Activated CD4-positive, alpha-beta T cell treated with anti-CD3 and anti-CD28 coated beads for 4 hours (primary cell): ENCODE measurements at regions not wholly inside any gene's neighbourhood (a gene's known extent, or its start where the extent isn't known, plus 50 kb on each side); places are given as distances from the start of the nearest gene placed in this dataset.

Source experiments
- DNase-seq, 2 donors: peaks; one replicate each; pipeline ENCODE4 v3.0.0-alpha.2; 2020

DNA sequence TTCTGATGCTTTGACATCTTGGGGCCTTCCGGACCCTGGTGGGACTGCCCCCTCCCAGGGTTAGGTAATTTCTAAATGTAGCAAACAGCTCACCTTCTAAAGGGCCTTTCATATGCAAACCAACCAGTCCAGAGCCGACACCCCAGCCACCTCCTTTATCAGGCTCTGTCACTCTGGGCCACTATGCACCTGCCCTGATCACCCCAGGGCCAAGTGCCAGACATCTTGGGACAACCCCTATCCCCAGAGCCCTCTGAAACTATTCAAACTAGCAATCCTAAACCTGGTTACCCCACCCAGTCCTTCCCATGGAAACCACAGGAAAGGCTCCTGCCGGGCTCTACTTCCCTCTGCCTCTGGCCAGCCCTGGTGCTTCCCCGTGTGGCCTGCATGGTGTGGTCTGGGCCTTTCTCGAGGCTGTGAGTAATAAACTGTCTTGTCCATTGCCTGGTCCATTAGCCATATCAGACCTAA, 91.2 kb upstream of the TNRC6C start:
- no peak for DNase-seq

DNA sequence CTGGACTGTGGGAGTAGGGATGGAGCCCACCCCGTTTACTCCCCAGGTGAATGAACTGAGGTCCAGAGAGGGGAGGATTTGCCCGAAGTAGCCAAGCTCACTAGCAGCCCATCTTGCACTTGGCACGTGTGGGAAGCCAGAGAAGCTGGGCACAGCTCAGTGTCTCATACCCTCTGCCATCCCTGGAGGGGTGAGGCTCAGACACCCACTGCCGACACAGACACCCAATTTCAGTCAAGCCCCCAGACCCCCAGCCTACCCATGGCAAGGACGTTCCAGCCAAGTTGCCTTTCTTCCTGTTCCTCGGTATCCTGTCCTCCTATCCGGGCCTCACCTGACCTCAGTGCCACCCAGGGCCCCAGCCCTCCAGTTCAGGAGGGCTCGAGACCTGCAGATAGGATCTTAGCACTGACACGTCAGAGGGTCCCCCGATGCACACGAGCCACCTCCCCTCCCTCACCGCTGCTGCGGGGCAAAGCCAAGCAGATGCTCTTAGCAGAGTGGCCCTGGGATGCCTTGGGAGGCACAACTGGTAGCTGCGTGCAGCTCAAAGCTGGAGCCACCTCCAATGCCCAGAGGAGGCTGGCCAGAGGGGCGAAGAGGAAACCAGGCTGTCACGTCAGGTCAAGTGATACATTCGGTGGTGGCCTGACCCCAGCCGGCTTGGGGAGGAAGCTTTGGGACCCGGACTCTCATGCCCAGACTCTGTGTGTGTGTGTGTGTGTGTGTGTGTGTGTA, 90.4 kb upstream of the TNRC6C start:
- no peak for DNase-seq

- no peak for DNase-seq
Observed at GRCh38 chr17:77869041-77869599, 89.4 kb upstream of the TNRC6C start.

DNA sequence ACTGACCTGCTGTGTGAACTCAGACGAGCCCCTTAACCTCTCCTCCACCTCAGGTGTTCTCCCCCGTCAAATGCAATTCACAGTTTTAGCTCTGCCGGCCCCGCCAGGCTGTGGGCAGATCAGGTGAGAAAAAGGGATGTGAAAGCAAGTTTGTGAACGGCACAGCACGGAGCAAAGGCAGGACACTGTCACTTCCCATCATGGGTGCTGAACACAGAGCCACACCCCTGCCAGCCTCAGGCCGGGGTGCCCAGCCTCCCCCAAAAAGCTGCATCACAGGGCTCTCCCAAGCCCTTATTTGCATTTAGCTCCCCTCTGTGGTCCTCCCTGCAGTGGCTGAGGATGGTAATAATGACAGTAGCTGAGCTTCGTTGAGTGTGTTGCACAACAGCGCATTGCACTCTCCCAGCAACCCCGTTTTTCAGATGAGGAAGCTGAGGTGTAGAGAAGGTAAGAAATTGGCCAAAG, 88.8 kb upstream of the TNRC6C start:
- DNase-seq, result no peak

- no peak for DNase-seq
Observed at GRCh38 chr17:77872199-77872598, 86.3 kb upstream of the TNRC6C start.

GRCh38 chr17:77872714-77873499, 85.6 kb upstream of the TNRC6C start:
- no peak for DNase-seq

DNA sequence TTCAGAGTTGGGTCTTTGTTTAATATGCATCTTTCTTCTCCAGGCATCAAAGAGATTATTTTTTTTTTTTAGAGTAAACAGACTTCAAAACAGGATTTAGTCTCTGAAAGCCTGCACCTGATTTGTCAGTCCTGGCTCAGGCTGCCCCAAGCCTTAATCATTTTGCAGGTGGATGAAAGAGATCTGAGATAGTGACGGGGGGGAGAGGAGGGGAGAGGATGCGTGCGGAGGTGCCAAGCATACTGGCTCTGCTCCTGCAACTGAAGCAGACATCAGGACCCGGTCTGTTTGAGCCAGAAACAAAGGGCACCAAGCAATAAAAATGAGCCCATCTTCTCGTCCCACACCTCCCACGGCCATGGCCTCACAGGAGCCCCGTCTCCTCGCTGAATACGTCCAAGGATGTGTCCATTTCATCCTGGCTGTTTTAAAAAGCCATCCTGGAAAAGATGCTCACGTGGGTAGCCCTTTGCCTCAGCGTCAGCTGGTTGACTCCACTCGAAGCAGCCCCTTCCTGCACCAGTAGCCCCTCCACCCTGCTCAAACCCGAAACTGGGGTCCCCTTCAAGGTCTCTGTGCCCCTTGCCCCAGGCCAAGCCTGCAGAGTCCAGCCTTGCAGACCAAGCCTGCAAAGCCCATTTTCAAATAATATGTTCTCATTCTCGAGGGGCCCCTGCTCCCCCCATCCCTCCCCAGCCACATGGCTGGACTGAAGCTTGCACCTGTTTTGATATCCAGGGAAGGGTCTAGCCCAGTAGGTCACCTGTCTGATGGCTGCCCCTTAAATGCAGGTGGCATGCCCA, 84.8 kb upstream of the TNRC6C start:
- no peak for DNase-seq

- DNase-seq, result no peak
Observed at GRCh38 chr17:77874303-77875050, 84.0 kb upstream of the TNRC6C start.

GRCh38 chr17:77875051-77875780, 83.3 kb upstream of the TNRC6C start:
- DNase-seq, result no peak

GRCh38 chr17:77875881-77876509, 82.5 kb upstream of the TNRC6C start:
- no peak for DNase-seq

DNA sequence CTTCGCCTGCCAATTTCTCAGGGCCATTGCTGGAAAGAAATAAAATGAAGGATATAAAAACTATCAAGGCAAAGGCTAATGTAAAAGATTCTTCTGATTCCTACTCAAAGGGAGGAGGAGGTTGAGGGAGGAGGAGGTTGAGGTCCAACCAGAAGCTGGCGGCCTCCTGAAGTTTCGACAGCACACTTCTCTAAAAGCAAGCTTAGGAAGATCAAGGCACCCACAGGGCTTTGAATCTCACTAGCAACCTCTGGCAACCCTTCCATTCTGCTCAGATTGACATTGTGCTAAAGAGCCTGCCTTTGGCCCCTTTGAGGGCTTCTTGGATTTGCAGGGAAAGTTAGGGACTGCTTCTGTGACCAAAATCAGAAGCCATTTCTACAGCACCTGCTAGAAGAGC, 81.5 kb upstream of the TNRC6C start:
- no peak for DNase-seq

DNA sequence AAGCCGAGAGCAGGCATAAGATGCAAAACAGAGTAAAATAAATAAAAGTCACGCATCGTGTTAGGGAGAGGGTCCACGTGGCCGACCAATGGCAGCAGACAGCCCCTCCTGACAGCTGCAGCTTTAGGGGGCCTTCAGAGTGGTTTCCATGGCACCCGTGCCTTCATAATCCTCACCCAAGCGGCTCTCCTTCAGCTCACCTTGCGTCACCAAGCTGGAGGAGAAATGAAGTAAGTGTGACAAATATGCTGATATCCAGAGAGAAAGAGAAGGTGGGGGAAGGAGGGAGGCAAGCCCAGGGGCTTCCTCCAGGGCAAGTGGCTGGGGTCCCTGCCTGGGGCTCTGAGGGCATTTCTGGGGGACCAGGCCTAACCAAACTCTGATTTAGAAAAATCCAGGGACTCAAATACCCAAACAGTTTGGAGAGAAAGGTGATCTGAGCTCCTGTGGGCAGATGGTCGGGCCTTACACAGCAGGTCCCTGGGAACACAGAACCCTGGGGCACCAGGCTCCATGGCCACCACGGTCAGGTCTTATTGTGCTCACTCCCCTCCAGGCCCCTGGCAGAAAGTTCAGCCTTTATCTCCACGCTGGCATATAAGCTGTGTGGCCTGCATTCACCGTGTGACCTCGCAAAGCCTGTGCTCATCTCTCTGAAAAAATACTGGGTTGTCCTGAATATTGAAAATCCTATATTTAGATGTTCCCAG, 80.7 kb upstream of the TNRC6C start:
- no peak for DNase-seq

DNA sequence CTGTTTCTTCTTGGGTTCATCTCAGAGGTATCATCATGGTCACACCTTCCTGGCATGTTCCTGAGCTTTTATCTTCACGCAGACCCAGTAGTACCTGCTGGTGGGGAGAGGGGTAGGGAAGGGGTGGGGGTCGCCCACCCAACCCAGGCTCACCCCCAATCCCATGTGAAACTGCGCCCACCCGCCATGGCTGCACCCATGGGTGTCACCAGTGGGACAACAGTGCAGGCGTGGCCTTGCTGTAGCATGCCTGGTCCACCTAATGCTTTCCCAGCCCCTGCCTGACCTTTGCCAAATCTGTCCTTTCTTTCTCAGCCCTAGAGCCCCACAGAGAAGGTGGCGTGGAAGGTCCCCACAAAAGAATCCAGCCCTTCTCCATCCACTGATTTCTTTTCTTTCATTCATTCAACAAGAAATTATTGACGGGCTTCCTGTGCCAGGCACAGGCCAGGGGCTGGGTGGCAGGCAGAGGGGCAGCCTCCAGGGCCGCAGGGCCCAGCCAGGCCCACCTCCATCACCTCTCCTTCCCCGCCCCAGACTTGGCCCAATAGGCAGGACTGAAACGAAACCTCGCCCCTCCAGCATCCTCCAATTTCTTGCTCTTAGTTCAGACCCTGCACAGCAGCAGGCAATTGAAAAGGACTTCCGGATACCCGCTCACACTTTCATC, 79.1 kb upstream of the TNRC6C start:
- DNase-seq, result no peak

GRCh38 chr17:77879896-77880280, 78.6 kb upstream of the TNRC6C start:
- DNase-seq, result no peak

- DNase-seq, result no peak
Observed at GRCh38 chr17:77880711-77881450, 77.6 kb upstream of the TNRC6C start.

- DNase-seq, result peak; percentile 46 to 62
Observed at GRCh38 chr17:77881545-77881944, 77.0 kb upstream of the TNRC6C start.

DNA sequence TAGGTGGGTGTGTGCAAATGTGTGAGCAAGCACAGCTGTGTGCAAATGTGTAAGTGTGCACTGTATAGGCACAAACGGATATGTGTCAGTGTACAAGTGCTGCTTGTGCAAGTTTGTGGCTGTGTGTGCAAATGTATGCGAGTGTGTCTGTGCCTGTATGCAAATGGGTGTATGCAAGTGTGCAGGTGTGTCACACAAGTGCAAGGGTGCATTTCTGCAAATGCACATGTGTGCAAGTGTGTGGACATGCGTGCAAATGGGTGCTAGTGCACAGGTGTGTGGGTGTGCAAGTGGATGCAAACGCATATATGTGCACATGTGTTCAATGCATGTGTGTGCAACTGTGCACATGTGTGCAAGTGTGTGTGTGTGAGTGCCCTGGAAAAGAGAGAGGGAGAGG, 76.5 kb upstream of the TNRC6C start:
- DNase-seq, result no peak

GRCh38 chr17:77882481-77883212, 75.9 kb upstream of the TNRC6C start:
- DNase-seq, result peak; percentile 70 to 74
